DMS 273 (cell line): ENCODE measurements at regions not wholly inside any gene's neighbourhood (a gene's known extent, or its start where the extent isn't known, plus 50 kb on each side); places are given as distances from the start of the nearest gene placed in this dataset.
"Not testable (repeated sequence)": the region's sequence is repeated elsewhere in the genome, so short reads cannot be mapped to it uniquely, and the experiment has no call there.

Experiments used
- DNase-seq: peaks from one replicate; lab custom pipeline; 2025; ENCODE audit not compliant: unreplicated experiment; lab: John Stamatoyannopoulos, UW

DNA sequence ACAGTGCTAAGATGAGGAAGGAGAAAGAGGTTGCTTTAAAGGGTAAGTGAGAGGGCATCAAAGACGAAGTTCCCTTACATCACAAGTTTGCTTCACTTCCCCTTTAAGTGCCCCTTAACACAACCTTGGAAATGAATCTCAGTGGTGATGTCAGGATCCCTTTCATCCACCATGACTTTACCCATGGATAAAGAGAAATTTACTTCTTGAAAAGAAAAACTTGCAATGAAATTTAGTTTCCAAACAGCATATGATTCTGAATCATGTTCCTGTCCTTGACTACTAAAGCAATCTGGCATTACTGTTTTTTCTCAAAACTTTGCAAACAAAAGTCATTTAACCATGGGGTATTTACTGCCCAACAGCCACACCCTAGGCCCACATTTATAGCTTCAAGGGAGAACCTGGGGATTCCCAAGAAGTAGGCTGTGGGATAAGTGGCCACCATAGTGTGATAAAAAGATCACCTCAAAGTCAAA lies 135.9 kb downstream of the ITGB8 start:
- no peak for DNase-seq

DNA sequence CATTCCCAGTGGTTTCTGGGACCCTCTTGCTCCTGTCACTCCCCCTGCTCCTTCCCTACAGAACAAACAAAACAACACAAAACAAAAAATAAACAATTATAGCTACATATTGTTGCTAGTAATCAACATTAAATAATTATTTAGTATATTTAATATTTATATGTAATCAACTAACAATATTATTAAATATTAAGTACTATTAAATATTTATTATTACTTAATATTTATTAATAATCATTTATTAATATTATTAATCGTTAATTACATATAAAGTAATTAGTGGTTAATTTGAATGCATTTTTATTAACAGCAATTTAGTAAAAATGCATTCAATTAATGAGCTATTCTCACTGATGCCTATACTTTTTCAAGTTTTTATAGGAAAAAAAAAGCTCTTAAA lies 139.4 kb downstream of the ITGB8 start:
- no peak for DNase-seq

- no peak for DNase-seq
These were observed 140.0 kb downstream of the ITGB8 start for GRCh38 chr7:20470726-20471125.

GRCh38 chr7:20474249-20474648 lies 141.2 kb upstream of the ABCB5 start:
- no peak for DNase-seq

DNA sequence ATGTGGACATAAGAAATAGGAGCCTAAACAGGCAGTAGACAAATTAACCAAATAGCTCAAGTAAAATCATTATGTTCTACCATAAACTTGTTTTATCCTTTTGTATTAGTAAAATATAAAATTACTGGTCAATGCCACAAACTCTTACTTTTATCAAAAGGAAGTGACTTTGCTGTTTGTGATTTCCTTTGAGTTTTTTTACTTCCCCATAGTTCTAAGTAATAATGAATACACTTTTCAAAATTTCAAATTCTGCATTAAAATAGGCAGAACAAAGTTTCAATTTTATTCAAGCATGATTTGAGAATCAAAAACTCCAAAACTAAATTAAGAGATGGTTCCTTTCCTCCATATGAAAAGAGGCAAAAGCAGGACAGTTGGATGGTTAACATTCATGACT lies 139.7 kb upstream of the ABCB5 start:
- no peak for DNase-seq

DNA sequence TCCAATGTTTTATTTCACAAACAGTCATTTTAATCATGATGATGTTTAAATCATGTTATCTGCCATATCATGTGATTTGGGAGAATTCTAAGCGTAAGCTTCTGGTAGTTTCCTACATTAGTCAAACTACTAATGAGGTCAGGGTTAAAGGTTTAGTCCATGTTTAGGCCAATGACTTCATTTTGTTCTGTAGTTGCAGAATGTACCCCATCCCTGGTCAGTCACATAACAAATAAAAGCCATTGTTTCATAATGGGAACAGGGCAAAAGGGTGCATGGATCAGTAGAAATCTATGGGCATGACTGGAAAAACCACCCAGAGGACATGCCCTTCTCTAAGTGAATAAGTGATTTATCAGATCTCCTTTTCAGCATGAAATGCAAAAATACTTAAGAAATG lies 138.4 kb upstream of the ABCB5 start:
- no peak for DNase-seq

- DNase-seq = no peak
These were observed 135.8 kb upstream of the ABCB5 start for GRCh38 chr7:20479706-20480105.

DNA sequence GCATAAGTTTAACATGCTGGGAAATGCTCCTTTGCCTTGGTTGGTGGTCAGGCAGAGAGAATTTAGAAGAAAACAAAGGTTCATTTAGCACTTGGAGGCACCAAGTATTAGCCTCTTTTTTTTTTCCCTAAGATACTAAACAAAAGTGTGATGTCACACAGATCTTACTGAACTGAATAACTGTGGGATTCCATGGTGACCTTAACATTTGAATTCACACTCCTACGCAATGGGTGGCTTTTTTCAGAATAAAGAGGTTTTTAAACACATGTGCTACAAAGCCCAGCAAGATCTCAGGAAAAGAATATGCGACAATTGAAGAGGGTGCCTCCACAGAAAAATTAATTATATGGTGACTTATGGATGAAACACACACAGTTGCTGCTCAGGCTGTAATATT lies 133.4 kb upstream of the ABCB5 start:
- no peak for DNase-seq

DNA sequence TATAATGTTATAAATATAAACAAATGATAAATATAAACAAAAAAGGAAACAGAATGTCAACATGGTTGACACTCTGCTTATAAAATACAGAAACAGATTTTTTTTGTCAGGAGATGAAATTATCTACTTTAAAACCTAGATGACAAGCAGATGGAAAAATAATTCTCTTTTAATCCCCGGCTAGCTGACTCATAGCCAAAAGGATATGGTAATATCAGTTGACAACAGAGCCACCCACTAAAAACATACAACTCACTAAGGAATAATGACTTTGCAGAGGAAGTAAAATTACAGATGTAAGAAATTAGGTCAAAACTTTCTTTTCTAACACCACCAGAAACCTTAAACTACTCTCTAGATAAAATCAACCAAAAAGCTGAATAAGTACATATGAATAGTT lies 131.1 kb upstream of the ABCB5 start:
- no peak for DNase-seq

DNA sequence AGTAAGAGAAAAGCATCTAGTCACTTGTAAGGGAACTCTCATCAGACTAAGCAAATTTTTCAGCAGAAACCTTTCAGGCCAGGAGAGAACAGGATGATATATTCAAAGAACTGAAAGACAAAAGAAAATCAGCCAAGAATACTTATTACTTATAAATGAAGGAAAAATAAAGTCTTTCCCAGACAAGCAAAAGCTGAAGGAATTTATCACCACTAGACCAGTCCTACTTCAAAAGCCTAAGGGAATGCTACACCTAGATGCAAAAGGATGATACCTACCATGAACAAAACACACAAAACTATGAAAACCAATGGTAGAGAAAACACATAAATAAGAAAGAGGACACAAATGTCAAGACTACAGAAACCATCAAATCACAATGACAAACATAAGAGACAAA lies 126.6 kb upstream of the ABCB5 start:
- DNase-seq = no peak

DNA sequence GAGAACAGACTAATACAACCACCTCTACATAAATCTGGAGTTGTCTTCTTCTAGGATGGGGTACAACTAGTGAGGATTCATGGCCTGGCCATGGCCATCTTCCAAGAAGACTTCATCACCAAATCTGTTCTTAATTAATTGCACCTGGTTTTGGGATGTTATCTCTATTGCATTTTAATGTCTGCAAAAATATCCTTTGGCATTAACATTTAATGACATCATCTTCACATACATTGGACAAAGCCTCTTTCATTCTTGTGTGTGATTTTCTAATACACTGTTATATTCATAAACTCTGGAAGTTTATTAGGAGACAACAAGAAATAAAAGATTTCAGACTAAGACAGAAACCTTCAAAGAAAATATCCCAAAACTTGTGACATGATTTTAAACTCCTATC lies 124.2 kb upstream of the ABCB5 start:
- DNase-seq = no peak

DNA sequence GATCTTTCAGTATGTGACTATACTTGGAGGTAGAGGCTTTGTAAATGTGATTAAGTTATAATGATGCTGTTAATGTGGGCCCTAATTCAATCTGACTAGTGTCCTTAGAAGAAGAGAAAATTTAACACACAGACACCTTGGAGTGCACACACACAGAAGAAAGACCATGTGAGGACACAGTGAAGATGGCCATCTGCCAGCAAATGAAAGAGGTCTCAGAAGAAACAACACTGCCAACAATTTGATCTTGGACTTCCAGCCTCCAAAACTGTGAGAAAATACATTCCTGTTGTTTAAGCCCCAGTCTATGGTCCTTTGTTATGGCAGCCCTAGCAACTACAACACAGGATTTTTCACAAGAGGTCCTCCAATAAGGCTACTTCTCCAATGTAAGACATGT lies 120.9 kb upstream of the ABCB5 start:
- DNase-seq = no peak

DNA sequence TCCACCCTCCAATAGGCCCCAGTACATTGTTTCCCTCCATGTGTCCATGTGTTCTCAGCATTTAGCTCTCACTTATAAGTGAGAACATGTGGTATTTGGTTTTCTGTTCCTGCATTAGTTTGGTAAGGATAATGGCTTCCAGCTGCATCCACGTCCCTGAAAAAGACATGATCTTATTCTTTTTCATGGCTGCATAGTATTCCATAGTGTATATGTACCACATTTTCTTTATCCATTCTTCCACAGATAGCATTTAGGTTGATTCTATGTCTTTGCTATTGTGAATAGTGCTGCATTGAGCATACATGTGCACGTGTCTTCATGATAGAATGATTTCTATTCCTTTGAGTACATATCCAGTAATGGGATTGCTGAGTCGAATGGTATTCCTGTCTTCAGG lies 114.0 kb upstream of the ABCB5 start:
- DNase-seq = not testable (repeated sequence)

- peak; percentile 47 for DNase-seq
These were observed 112.1 kb upstream of the ABCB5 start for GRCh38 chr7:20503278-20503950.

GRCh38 chr7:20504060-20504459 lies 111.4 kb upstream of the ABCB5 start:
- DNase-seq = no peak

DNA sequence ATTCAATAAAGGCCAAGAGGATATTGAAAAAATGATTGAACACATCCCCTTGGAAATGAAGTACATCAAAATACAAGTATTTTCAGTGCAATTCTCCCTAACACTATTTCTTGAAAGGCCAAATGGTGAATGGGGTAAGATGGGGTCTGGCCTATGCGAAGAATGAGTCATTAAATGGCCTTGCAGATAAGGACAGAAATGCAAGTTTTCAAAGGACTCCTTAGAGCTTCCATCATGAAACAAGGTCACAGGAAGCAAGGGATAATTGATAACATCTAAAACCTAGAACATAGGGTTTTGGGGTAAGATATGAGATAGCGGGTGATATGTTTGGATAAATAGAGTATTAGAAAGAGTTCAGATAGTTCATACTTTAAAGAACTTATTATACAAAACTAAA lies 109.3 kb upstream of the ABCB5 start:
- no peak for DNase-seq

- no peak for DNase-seq
These were observed 108.3 kb upstream of the ABCB5 start for GRCh38 chr7:20507157-20507556.

DNA sequence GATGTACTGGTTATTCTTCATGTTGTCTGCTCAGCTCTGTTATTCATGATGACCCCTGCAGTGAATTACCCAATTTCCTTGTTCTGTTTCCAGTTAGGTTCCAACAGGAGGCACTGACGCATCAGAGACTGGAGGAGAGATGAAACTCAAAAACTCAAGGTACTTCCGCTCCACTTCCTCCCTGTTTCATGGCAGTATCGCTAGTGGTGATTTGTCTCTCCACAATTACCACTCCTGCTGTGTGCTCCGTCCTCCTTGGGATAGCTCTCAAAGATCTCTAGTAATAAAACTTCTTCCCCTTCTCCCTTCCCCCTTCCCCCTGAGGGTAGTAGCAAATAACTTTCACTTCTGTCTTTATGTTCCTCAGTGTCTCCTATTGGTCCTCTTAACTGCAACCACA lies 107.4 kb upstream of the ABCB5 start:
- peak; percentile 8 for DNase-seq

DNA sequence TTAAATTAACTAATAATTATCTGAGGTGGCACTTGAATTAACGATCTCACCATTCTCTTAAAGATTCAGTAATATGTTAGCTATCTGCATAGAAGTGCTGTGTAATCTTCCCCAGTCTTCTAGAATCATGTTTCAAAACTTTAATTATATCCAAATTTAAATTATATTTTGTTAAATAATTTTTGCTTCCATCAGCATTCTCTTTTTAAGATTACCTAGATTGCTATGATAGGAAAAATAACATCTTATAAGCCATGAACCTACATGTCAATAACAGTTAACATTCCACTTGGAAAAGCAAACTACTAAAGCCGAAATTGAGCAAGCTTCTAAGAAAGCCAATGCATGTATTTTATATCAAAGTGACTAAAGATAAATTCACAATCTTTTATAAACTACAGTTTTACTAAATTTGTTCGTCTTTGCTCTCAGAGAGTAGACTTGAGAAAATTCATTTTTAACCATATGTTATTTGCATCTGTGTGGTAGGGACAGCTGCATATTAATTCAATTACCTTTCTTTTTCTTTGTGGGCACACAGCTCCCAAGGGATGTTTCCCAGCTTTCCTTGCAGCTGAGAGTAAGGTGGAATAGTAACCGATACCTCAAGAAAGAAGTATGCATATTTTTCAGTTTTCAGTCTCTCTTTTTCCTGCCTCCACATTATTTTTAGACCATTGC lies 105.4 kb upstream of the ABCB5 start:
- DNase-seq = peak; percentile 49

- DNase-seq = no peak
These were observed 104.9 kb upstream of the ABCB5 start for GRCh38 chr7:20510573-20510900.

- no peak for DNase-seq
These were observed 102.1 kb upstream of the ABCB5 start for GRCh38 chr7:20513341-20513740.

GRCh38 chr7:20513897-20514296 lies 101.6 kb upstream of the ABCB5 start:
- DNase-seq = no peak

DNA sequence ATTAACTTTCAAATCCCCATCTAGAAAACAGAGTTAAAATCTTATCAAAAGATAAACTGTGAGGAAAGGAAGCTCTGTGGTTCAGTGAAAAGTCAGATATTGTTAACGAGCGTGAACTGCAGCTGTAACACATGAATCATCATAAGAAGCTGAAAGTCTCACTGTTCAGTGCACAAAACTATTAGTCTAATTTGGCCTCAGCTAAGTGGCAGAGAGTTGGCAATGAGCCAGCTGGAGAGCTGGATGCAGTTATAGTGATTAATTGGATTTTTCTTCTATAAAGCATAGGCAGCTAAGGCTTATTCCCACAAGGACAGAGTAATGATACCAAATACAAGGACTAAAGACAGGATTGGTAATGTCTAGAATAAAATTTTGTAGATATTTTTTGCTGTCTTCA lies 101.1 kb upstream of the ABCB5 start:
- peak; percentile 88 for DNase-seq
